ENCODE measurements at regions not wholly inside any gene's neighbourhood (a gene's known extent, or its start where the extent isn't known, plus 50 kb on each side); places are given as distances from the start of the nearest gene placed in this dataset.
"Not testable (repeated sequence)": the region's sequence is repeated elsewhere in the genome, so short reads cannot be mapped to it uniquely, and the experiment has no call there.

DNA sequence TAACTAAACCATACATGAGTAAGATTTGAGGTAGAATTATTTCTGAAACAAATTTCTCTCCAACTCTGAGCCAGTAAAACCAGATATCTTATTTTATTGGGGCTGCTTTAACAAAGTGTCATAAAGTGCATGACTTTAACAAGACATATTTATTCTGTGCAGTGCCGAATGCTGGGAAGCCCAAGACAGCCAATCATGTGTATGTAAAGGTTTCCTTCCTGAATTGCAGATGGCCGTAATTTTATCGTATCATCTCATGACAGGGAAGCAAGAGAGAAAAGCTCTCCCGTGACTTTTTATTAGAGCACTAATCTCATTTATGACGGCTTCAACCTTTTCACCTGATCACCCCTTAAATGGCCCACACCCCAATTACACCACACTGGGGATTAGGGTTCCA lies 777.9 kb downstream of the TMEM121 start:
- Histone ChIP-seq H3K36me3 (no peaks in the 10 kb centered on the region), H3K4me3 (no peak overlapping the region), H3K27ac (no peak overlapping the region), H3K9me3 (no peaks in the 10 kb centered on the region), H3K27me3 (no peaks in the 10 kb centered on the region), H3K4me1 (no peaks in the 10 kb centered on the region)
- no peak for DNase-seq (ENCODE audit: low spot score in 2 of 2)
- intact Hi-C loops (cut with DNase I) = no loop called here
- TF ChIP-seq CTCF (IDR thresholded peaks at IDR 0.05) = no peak

- no peaks in the 10 kb centered on the region for H3K36me3 ChIP-seq
- TF ChIP-seq CTCF (IDR thresholded peaks at IDR 0.05) = peak; percentile 7 to 24 (median 20)
- no peaks in the 10 kb centered on the region for H3K9me3 ChIP-seq
- H3K27me3 ChIP-seq = no peaks in the 10 kb centered on the region
- H3K4me1 ChIP-seq = no peaks in the 10 kb centered on the region
- intact Hi-C loops (cut with DNase I) = no loop called here
- no peak overlapping the region for H3K27ac ChIP-seq
- no peak overlapping the region for H3K4me3 ChIP-seq
- DNase-seq (ENCODE audit: low spot score in 2 of 2) = no peak
Observed at GRCh38 chr14:106308839-106309389, 782.5 kb downstream of the TMEM121 start.

DNA sequence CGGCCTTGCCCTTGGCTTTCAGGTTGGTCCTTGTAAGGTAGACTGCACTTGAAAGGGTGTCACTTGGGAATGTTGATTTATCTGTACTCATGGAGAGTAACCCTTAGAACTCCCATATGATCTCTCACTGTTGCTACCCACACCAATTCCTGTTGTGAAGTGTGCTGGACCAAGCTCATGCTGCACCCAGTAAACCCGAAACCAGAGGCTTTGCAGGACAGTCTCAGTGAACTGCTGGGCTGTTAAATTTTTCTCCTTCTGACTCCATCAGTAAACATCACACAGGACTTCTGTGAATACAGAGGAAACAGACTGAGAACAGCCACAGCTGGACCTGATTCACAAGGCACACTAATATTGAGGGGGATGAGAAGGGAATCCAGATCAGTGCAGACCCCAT lies 783.0 kb downstream of the TMEM121 start:
- no peak for TF ChIP-seq CTCF (IDR thresholded peaks at IDR 0.05)
- intact Hi-C loops (cut with DNase I) = no loop called here
- H3K27ac ChIP-seq = no peak overlapping the region

GRCh38 chr14:106315436-106315835 lies 789.1 kb downstream of the TMEM121 start:
- Histone ChIP-seq H3K27me3 (no peaks in the 10 kb centered on the region), H3K27ac (no peak overlapping the region), H3K4me3 (no peak overlapping the region), H3K4me1 (no peaks in the 10 kb centered on the region), H3K36me3 (no peaks in the 10 kb centered on the region), H3K9me3 (no peaks in the 10 kb centered on the region)
- no peak for TF ChIP-seq CTCF (IDR thresholded peaks at IDR 0.05)
- no peak for DNase-seq (ENCODE audit: low spot score in 2 of 2)
- intact Hi-C loops (cut with DNase I) = no loop called here

More for the DNA sequence above, 783.0 kb downstream of the TMEM121 start:
- Histone ChIP-seq H3K4me3 (no peak overlapping the region), H3K9me3 (no peaks in the 10 kb centered on the region), H3K27me3 (no peaks in the 10 kb centered on the region), H3K36me3 (no peaks in the 10 kb centered on the region), H3K4me1 (no peaks in the 10 kb centered on the region)
- no peak for DNase-seq (ENCODE audit: low spot score in 2 of 2)

DNA sequence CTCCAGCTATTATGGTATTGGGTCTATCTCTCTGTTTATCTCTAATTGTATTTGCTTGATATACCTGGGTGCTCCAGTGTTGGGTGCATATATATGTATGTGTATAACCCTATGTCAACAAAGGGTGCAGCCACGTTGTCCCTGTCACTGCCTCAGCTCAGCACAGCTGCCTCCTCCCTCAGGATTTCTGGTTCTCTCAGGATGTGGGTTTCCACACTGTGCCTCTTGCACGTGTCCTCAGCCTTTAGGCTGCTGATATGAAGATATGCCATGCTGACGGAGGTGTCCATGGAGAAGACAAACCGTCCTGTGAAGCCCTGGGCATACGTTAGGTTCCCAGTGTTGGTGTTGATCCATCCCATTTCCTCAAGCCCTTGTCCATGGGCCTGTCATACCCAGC lies 791.2 kb downstream of the TMEM121 start:
- Histone ChIP-seq H3K9me3 (no peaks in the 10 kb centered on the region), H3K27ac (no peak overlapping the region), H3K36me3 (no peaks in the 10 kb centered on the region), H3K27me3 (no peaks in the 10 kb centered on the region), H3K4me1 (no peaks in the 10 kb centered on the region), H3K4me3 (no peak overlapping the region)
- intact Hi-C loops (cut with DNase I) = no loop called here
- TF ChIP-seq CTCF (IDR thresholded peaks at IDR 0.05) = no peak
- DNase-seq (ENCODE audit: low spot score in 2 of 2) = no peak

DNA sequence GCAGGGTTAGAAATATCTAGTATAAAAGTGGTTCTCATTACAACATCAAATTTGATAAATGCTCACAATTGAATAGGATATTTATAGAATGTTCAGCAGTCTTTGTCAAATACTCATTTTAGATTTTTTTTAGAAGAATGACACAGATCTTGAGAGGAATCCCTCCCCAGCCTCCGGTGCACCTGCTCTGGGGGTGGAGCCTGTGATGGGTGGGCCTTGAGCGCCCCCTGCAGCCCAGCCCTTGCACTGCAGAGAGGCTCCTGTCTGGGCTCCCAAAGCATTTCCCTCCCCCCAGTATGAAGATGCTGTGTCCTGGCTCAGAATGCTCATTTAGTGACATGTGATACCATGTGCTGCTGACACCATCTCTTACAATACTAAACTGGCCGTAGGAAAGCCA lies 792.3 kb downstream of the TMEM121 start:
- intact Hi-C loops (cut with DNase I) = no loop called here

GRCh38 chr14:106323970-106324369 lies 797.6 kb downstream of the TMEM121 start:
- H3K27ac ChIP-seq; H3K4me1 ChIP-seq; H3K9me3 ChIP-seq; H3K4me3 ChIP-seq; DNase-seq (ENCODE audit: low spot score in 2 of 2); H3K27me3 ChIP-seq; H3K36me3 ChIP-seq; intact Hi-C loops (cut with DNase I): not testable (repeated sequence)

More for the DNA sequence above, 792.3 kb downstream of the TMEM121 start:
- H3K4me3 ChIP-seq = no peak overlapping the region
- DNase-seq (ENCODE audit: low spot score in 2 of 2) = no peak
- TF ChIP-seq CTCF (IDR thresholded peaks at IDR 0.05) = no peak
- no peaks in the 10 kb centered on the region for H3K27me3 ChIP-seq
- no peaks in the 10 kb centered on the region for H3K4me1 ChIP-seq
- no peaks in the 10 kb centered on the region for H3K36me3 ChIP-seq
- H3K9me3 ChIP-seq = no peaks in the 10 kb centered on the region
- H3K27ac ChIP-seq = no peak overlapping the region

All from ascending aorta (tissue), 2 donors.